ENCODE measurements at regions not wholly inside any gene's neighbourhood (a gene's known extent, or its start where the extent isn't known, plus 50 kb on each side); places are given as distances from the start of the nearest gene placed in this dataset.

GRCh38 chr21:28636752-28637691, 355.7 kb downstream of the LTN1 start:
- no peak overlapping the region for H3K4me3 ChIP-seq
- ATAC-seq (replicated peaks in 6 of 8) = peak in 3 of 8 experiments; percentile 59 to 87 (median 62)
- in situ Hi-C loops (cut with MboI; ENCODE audit: low pct_unique_long_range_greater_than_20kb in 2 of 9, low sequenced_read_pairs in 9 of 9, unreplicated experiment in 9 of 9) = no loop called here
- 58 to 91% (median 74%) methylated on average over 3 to 8 of the region's 9 CpGs for WGBS, 10 experiments
- no peak overlapping the region for H3K27ac ChIP-seq
- no peaks in the 10 kb centered on the region for H3K4me1 ChIP-seq (replicated peaks in 1 of 2)

GRCh38 chr21:28635541-28635940, 357.1 kb downstream of the LTN1 start:
- H3K27ac ChIP-seq = no peak overlapping the region
- 0 to 80% (median 50%) methylated on average over 1 of the region's 1 CpG; no CpG with 5 or more reads in 4 of the 10 experiments for WGBS, 10 experiments
- in situ Hi-C loops (cut with MboI; ENCODE audit: low pct_unique_long_range_greater_than_20kb in 2 of 9, low sequenced_read_pairs in 9 of 9, unreplicated experiment in 9 of 9) = no loop called here
- H3K4me1 ChIP-seq (replicated peaks in 1 of 2) = no peaks in the 10 kb centered on the region
- H3K4me3 ChIP-seq = no peak overlapping the region
- ATAC-seq (replicated peaks in 6 of 8) = no peak

- H3K27ac ChIP-seq = no peak overlapping the region
- in situ Hi-C loops (cut with MboI; ENCODE audit: low pct_unique_long_range_greater_than_20kb in 2 of 9, low sequenced_read_pairs in 9 of 9, unreplicated experiment in 9 of 9) = no loop called here
Observed at GRCh38 chr21:28633839-28634555, 358.7 kb downstream of the LTN1 start.

GRCh38 chr21:28632755-28633408, 359.8 kb downstream of the LTN1 start:
- Histone ChIP-seq H3K4me1 (replicated peaks in 1 of 2) (no peaks in the 10 kb centered on the region), H3K27ac (no peak overlapping the region), H3K4me3 (no peak overlapping the region)
- in situ Hi-C loops (cut with MboI; ENCODE audit: low pct_unique_long_range_greater_than_20kb in 2 of 9, low sequenced_read_pairs in 9 of 9, unreplicated experiment in 9 of 9) = no loop called here
- peak in 3 of 8 experiments; percentile 8 to 23 (median 9) for ATAC-seq (replicated peaks in 6 of 8)
- 10 to 94% (median 42%) methylated on average over 2 to 3 of the region's 3 CpGs; no CpG with 5 or more reads in 4 of the 10 experiments for WGBS, 10 experiments

More at GRCh38 chr21:28633839-28634555, 358.7 kb downstream of the LTN1 start:
- peak in 3 of 8 experiments; percentile 43 to 73 (median 52) for ATAC-seq (replicated peaks in 6 of 8)
- H3K4me1 ChIP-seq (replicated peaks in 1 of 2) = no peaks in the 10 kb centered on the region
- 0 to 98% (median 87%) methylated on average over 1 to 11 of the region's 12 CpGs; no CpG with 5 or more reads in 1 of the 10 experiments for WGBS, 10 experiments
- H3K4me3 ChIP-seq = no peak overlapping the region

- in situ Hi-C loops (cut with MboI; ENCODE audit: low pct_unique_long_range_greater_than_20kb in 2 of 9, low sequenced_read_pairs in 9 of 9, unreplicated experiment in 9 of 9) = no loop called here
Observed at GRCh38 chr21:28627691-28628090, 365.0 kb downstream of the LTN1 start.

GRCh38 chr21:28627261-28627660, 365.4 kb downstream of the LTN1 start:
- in situ Hi-C loops (cut with MboI; ENCODE audit: low pct_unique_long_range_greater_than_20kb in 2 of 9, low sequenced_read_pairs in 9 of 9, unreplicated experiment in 9 of 9) = no loop called here
- WGBS, 10 experiments = 11 to 100% (median 87%) methylated on average over 1 to 3 of the region's 3 CpGs
- Histone ChIP-seq H3K4me1 (replicated peaks in 1 of 2) (no peaks in the 10 kb centered on the region), H3K4me3 (no peak overlapping the region), H3K27ac (no peak overlapping the region)
- ATAC-seq (replicated peaks in 6 of 8) = peak in 2 of 8 experiments; percentile 37 to 38

More at GRCh38 chr21:28627691-28628090, 365.0 kb downstream of the LTN1 start:
- Histone ChIP-seq H3K4me1 (replicated peaks in 1 of 2) (no peaks in the 10 kb centered on the region), H3K27ac (no peak overlapping the region), H3K4me3 (no peak overlapping the region)
- peak in 2 of 8 experiments; percentile 93 for ATAC-seq (replicated peaks in 6 of 8)

GRCh38 chr21:28624626-28625025, 368.1 kb downstream of the LTN1 start:
- no peak for ATAC-seq (replicated peaks in 6 of 8)
- 100% methylated on average over 1 of the region's 1 CpG; no CpG with 5 or more reads in 8 of the 10 experiments for WGBS, 10 experiments
- H3K27ac ChIP-seq = no peak overlapping the region

GRCh38 chr21:28617300-28617699, 375.4 kb downstream of the LTN1 start:
- H3K4me1 ChIP-seq (replicated peaks in 1 of 2) = peaks cover 0 to 2% of the 10 kb centered on the region in 2 donors
- H3K27ac ChIP-seq = no peak overlapping the region
- in situ Hi-C loops (cut with MboI; ENCODE audit: low pct_unique_long_range_greater_than_20kb in 2 of 9, low sequenced_read_pairs in 9 of 9, unreplicated experiment in 9 of 9) = no loop called here
- no peak for ATAC-seq (replicated peaks in 6 of 8)
- H3K4me3 ChIP-seq = no peak overlapping the region
- WGBS, 10 experiments = 90 to 100% (median 100%) methylated on average over 1 of the region's 1 CpG; no CpG with 5 or more reads in 3 of the 10 experiments

More at GRCh38 chr21:28624626-28625025, 368.1 kb downstream of the LTN1 start:
- in situ Hi-C loops (cut with MboI; ENCODE audit: low pct_unique_long_range_greater_than_20kb in 2 of 9, low sequenced_read_pairs in 9 of 9, unreplicated experiment in 9 of 9) = no loop called here
- H3K4me3 ChIP-seq = no peak overlapping the region
- H3K4me1 ChIP-seq (replicated peaks in 1 of 2) = peaks cover 0 to 2% of the 10 kb centered on the region in 2 donors

- 17 to 88% (median 63%) methylated on average over 1 to 3 of the region's 3 CpGs; no CpG with 5 or more reads in 1 of the 10 experiments for WGBS, 10 experiments
- in situ Hi-C loops (cut with MboI; ENCODE audit: low pct_unique_long_range_greater_than_20kb in 2 of 9, low sequenced_read_pairs in 9 of 9, unreplicated experiment in 9 of 9) = no loop called here
Observed at GRCh38 chr21:28615276-28615675, 377.4 kb downstream of the LTN1 start.

GRCh38 chr21:28614791-28615190, 377.9 kb downstream of the LTN1 start:
- Histone ChIP-seq H3K4me3 (no peak overlapping the region), H3K27ac (no peak overlapping the region), H3K4me1 (replicated peaks in 1 of 2) (no peaks in the 10 kb centered on the region)
- 33 to 100% (median 71%) methylated on average over 1 to 2 of the region's 2 CpGs; no CpG with 5 or more reads in 4 of the 10 experiments for WGBS, 10 experiments
- no peak for ATAC-seq (replicated peaks in 6 of 8)
- in situ Hi-C loops (cut with MboI; ENCODE audit: low pct_unique_long_range_greater_than_20kb in 2 of 9, low sequenced_read_pairs in 9 of 9, unreplicated experiment in 9 of 9) = no loop called here

More at GRCh38 chr21:28615276-28615675, 377.4 kb downstream of the LTN1 start:
- Histone ChIP-seq H3K4me1 (replicated peaks in 1 of 2) (peaks cover 0 to 2% of the 10 kb centered on the region in 2 donors), H3K27ac (no peak overlapping the region), H3K4me3 (no peak overlapping the region)
- ATAC-seq (replicated peaks in 6 of 8) = peak in 2 of 8 experiments; percentile 56 to 67

GRCh38 chr21:28608646-28609045, 384.0 kb downstream of the LTN1 start:
- in situ Hi-C loops (cut with MboI; ENCODE audit: low pct_unique_long_range_greater_than_20kb in 2 of 9, low sequenced_read_pairs in 9 of 9, unreplicated experiment in 9 of 9) = no loop called here
- Histone ChIP-seq H3K4me3 (no peak overlapping the region), H3K27ac (no peak overlapping the region), H3K4me1 (replicated peaks in 1 of 2) (no peaks in the 10 kb centered on the region)
- WGBS, 10 experiments = 15 to 90% (median 86%) methylated on average over 2 to 5 of the region's 5 CpGs; no CpG with 5 or more reads in 5 of the 10 experiments
- ATAC-seq (replicated peaks in 6 of 8) = peak in 2 of 8 experiments; percentile 53 to 71

GRCh38 chr21:28607545-28607944, 385.1 kb downstream of the LTN1 start:
- Histone ChIP-seq H3K4me1 (replicated peaks in 1 of 2) (no peaks in the 10 kb centered on the region), H3K4me3 (no peak overlapping the region), H3K27ac (no peak overlapping the region)
- no peak for ATAC-seq (replicated peaks in 6 of 8)
- in situ Hi-C loops (cut with MboI; ENCODE audit: low pct_unique_long_range_greater_than_20kb in 2 of 9, low sequenced_read_pairs in 9 of 9, unreplicated experiment in 9 of 9) = no loop called here
- 58 to 98% (median 82%) methylated on average over 2 to 4 of the region's 4 CpGs for WGBS, 10 experiments

Measured in motor neuron (in vitro differentiated cells).